ENCODE measurements at regions not wholly inside any gene's neighbourhood (a gene's known extent, or its start where the extent isn't known, plus 50 kb on each side); places are given as distances from the start of the nearest gene placed in this dataset.

GRCh38 chr6:1027109-1027794 lies 284.6 kb upstream of the FOXQ1 start:
- TF ChIP-seq CTCF (IDR thresholded peaks at IDR 0.05; ENCODE audit: extremely low read depth, insufficient read depth, missing control alignments) = no peak
- DNase-seq (ENCODE audit: low spot score) = no peak
- in situ Hi-C loops (cut with MboI; ENCODE audit: low pct_unique_long_range_greater_than_20kb, low sequenced_read_pairs, unreplicated experiment) = no loop called here

- no peak for DNase-seq (ENCODE audit: low spot score)
- in situ Hi-C loops (cut with MboI; ENCODE audit: low pct_unique_long_range_greater_than_20kb, low sequenced_read_pairs, unreplicated experiment) = no loop called here
Observed at GRCh38 chr6:1025821-1026220, 286.1 kb upstream of the FOXQ1 start.

GRCh38 chr6:1024587-1024986 lies 287.3 kb upstream of the FOXQ1 start:
- DNase-seq (ENCODE audit: low spot score) = no peak
- no peak for TF ChIP-seq CTCF (IDR thresholded peaks at IDR 0.05; ENCODE audit: extremely low read depth, insufficient read depth, missing control alignments)
- in situ Hi-C loops (cut with MboI; ENCODE audit: low pct_unique_long_range_greater_than_20kb, low sequenced_read_pairs, unreplicated experiment) = no loop called here

More at GRCh38 chr6:1025821-1026220, 286.1 kb upstream of the FOXQ1 start:
- no peak for TF ChIP-seq CTCF (IDR thresholded peaks at IDR 0.05; ENCODE audit: extremely low read depth, insufficient read depth, missing control alignments)

- in situ Hi-C loops (cut with MboI; ENCODE audit: low pct_unique_long_range_greater_than_20kb, low sequenced_read_pairs, unreplicated experiment) = no loop called here
- TF ChIP-seq CTCF (IDR thresholded peaks at IDR 0.05; ENCODE audit: extremely low read depth, insufficient read depth, missing control alignments) = no peak
- no peak for DNase-seq (ENCODE audit: low spot score)
Observed at GRCh38 chr6:1024161-1024560, 287.7 kb upstream of the FOXQ1 start.

- in situ Hi-C loops (cut with MboI; ENCODE audit: low pct_unique_long_range_greater_than_20kb, low sequenced_read_pairs, unreplicated experiment) = no loop called here
- no peak for DNase-seq (ENCODE audit: low spot score)
- TF ChIP-seq CTCF (IDR thresholded peaks at IDR 0.05; ENCODE audit: extremely low read depth, insufficient read depth, missing control alignments) = no peak
Observed at GRCh38 chr6:1023229-1023628, 288.7 kb upstream of the FOXQ1 start.

- TF ChIP-seq CTCF (IDR thresholded peaks at IDR 0.05; ENCODE audit: extremely low read depth, insufficient read depth, missing control alignments) = no peak
- DNase-seq (ENCODE audit: low spot score) = no peak
- in situ Hi-C loops (cut with MboI; ENCODE audit: low pct_unique_long_range_greater_than_20kb, low sequenced_read_pairs, unreplicated experiment) = no loop called here
Observed at GRCh38 chr6:1022719-1023118, 289.2 kb upstream of the FOXQ1 start.
